ENCODE measurements at regions not wholly inside any gene's neighbourhood (a gene's known extent, or its start where the extent isn't known, plus 50 kb on each side); places are given as distances from the start of the nearest gene placed in this dataset.

GRCh38 chr12:93186131-93186530 is 191.6 kb upstream of the NUDT4 start:
- ChIA-PET RAD21 (ENCODE audit: low non-redundant PET in 1 of 2, low total read pairs in 2 of 2, uncharacterized antibody in 2 of 2, unreplicated experiment in 2 of 2) (no interaction called here), POLR2A (no interaction called here), CTCF (no interaction called here)
- Histone ChIP-seq H3K4me1 (ENCODE audit: control insufficient read depth in 1 of 2, insufficient read depth in 2 of 2, low read length in 2 of 2) (no peaks in the 10 kb centered on the region), H3K27ac (ENCODE audit: low read depth, low read length) (no peak overlapping the region), H3K4me3 (replicated peaks in 1 of 2; ENCODE audit: low read depth in 1 of 2, low read length in 2 of 2) (no peak overlapping the region), H3K9me3 (ENCODE audit: control insufficient read depth in 1 of 2, insufficient read depth in 1 of 2, low read depth in 1 of 2, low read length in 2 of 2) (no peaks in the 10 kb centered on the region), H3K36me3 (ENCODE audit: control insufficient read depth in 1 of 2, insufficient read depth in 2 of 2, low read length in 2 of 2) (no peaks in the 10 kb centered on the region), H3K9me2 (ENCODE audit: insufficient read depth) (no peaks in the 10 kb centered on the region), H4K20me1 (ENCODE audit: insufficient read depth) (no peaks in the 10 kb centered on the region), H3K79me2 (ENCODE audit: insufficient read depth, low read length) (no peaks in the 10 kb centered on the region), H3K9ac (ENCODE audit: low read length) (no peak overlapping the region), H2AFZ (ENCODE audit: low read depth, low read length, poor library complexity, severe bottlenecking) (no peak overlapping the region), H3K4me2 (ENCODE audit: low read length) (no peak overlapping the region), H3K27me3 (ENCODE audit: insufficient read depth, low read length) (no peaks in the 10 kb centered on the region)
- ATAC-seq (no peak), DNase-seq (ENCODE audit: low read depth, low spot score) (no peak)
- TF ChIP-seq SIN3A (IDR thresholded peaks at IDR 0.05; ENCODE audit: low read depth) (no peak), REST (IDR thresholded peaks at IDR 0.05; ENCODE audit: low read depth) (no peak), SP1 (IDR thresholded peaks at IDR 0.05; ENCODE audit: low read depth) (no peak), EZH2 (IDR thresholded peaks at IDR 0.05) (no peak), ZNF274 (IDR thresholded peaks at IDR 0.05; ENCODE audit: low read depth, low read length) (no peak), POLR2AphosphoS5 (IDR thresholded peaks at IDR 0.05; ENCODE audit: low read depth, low read length) (no peak), JUND (IDR thresholded peaks at IDR 0.05) (no peak), SRF (IDR thresholded peaks at IDR 0.05; ENCODE audit: low read depth) (no peak), YY1 (IDR thresholded peaks at IDR 0.05; ENCODE audit: extremely low read depth, insufficient replicate concordance, low read depth, low read length) (no peak), ZFX (IDR thresholded peaks at IDR 0.05) (no peak), FOSL1 (IDR thresholded peaks at IDR 0.05; ENCODE audit: low read depth) (no peak), TCF7L2 (IDR thresholded peaks at IDR 0.05; ENCODE audit: borderline replicate concordance, extremely low read depth, insufficient read depth, insufficient read length) (no peak)
- intact Hi-C loops (cut with micrococcal nuclease), result no loop called here
- no TSS peak for BruUV-seq (replicated peaks)
